HEK293 (cell line): ENCODE measurements at regions not wholly inside any gene's neighbourhood (a gene's known extent, or its start where the extent isn't known, plus 50 kb on each side); places are given as distances from the start of the nearest gene placed in this dataset.
A peak's percentile ranks its signal among the peaks of the same experiment; 100 is the strongest.

Experiments used
- EGR2 ChIP-seq: fragments of 450-650 bp; formaldehyde crosslinking; IDR thresholded peaks from 2 replicates; pipeline ENCODE4 v1.5.1; 2016; ENCODE audit warnings: low read depth, missing biosample characterization, missing genetic modification characterization
- KLF9 ChIP-seq: fragments of 450-650 bp; formaldehyde crosslinking; IDR thresholded peaks from 2 replicates; pipeline ENCODE4 v1.5.1; 2016; ENCODE audit warnings: missing biosample characterization, missing genetic modification characterization, low read depth
- RBAK ChIP-seq: fragments of 450-650 bp; formaldehyde crosslinking; IDR thresholded peaks from 2 replicates; pipeline ENCODE4 v1.5.1; 2016; ENCODE audit warnings: missing biosample characterization, missing genetic modification characterization
- REPIN1 ChIP-seq: fragments of 450-650 bp; formaldehyde crosslinking; IDR thresholded peaks from 2 replicates; pipeline ENCODE4 v1.5.1; 2017; ENCODE audit warnings: missing biosample characterization, missing genetic modification characterization, low read depth
- SP2 ChIP-seq: fragments of 450-650 bp; formaldehyde crosslinking; IDR thresholded peaks from 2 replicates; pipeline ENCODE4 v1.5.1; 2016; ENCODE audit warnings: missing biosample characterization, missing genetic modification characterization
- TRIM28 ChIP-seq: IDR thresholded peaks from 2 replicates; pipeline ENCODE4 v1.6.1; 2011; ENCODE audit warnings: low read length, control low read depth, borderline replicate concordance
- ZNF121 ChIP-seq: fragments of 450-650 bp; formaldehyde crosslinking; IDR thresholded peaks from 2 replicates; pipeline ENCODE4 v1.5.1; 2016; ENCODE audit warnings: missing biosample characterization, missing genetic modification characterization
- ZNF132 ChIP-seq: fragments of 450-650 bp; formaldehyde crosslinking; IDR thresholded peaks from 2 replicates; pipeline ENCODE4 v1.5.1; 2017; ENCODE audit warnings: missing biosample characterization, missing genetic modification characterization, borderline replicate concordance
- ZNF138 ChIP-seq: fragments of 450-650 bp; formaldehyde crosslinking; IDR thresholded peaks from 2 replicates; pipeline ENCODE4 v1.5.1; 2016; ENCODE audit warnings: missing biosample characterization, missing genetic modification characterization, borderline replicate concordance
- ZNF140 ChIP-seq: fragments of 450-650 bp; formaldehyde crosslinking; IDR thresholded peaks from 2 replicates; pipeline ENCODE4 v1.5.1; 2016; ENCODE audit warnings: missing biosample characterization, missing genetic modification characterization
- ZNF174 ChIP-seq: fragments of 450-650 bp; formaldehyde crosslinking; IDR thresholded peaks from 2 replicates; pipeline ENCODE4 v1.5.0; 2017; ENCODE audit warnings: missing biosample characterization, mild to moderate bottlenecking, missing genetic modification characterization
- ZNF214 ChIP-seq: fragments of 450-650 bp; formaldehyde crosslinking; IDR thresholded peaks from 2 replicates; pipeline ENCODE4 v1.5.1; 2017; ENCODE audit warnings: missing biosample characterization, mild to moderate bottlenecking, missing genetic modification characterization, borderline replicate concordance
- ZNF354C ChIP-seq: fragments of 450-650 bp; formaldehyde crosslinking; IDR thresholded peaks from 2 replicates; pipeline ENCODE4 v1.5.1; 2016; ENCODE audit warnings: missing biosample characterization, missing genetic modification characterization, low read depth, borderline replicate concordance
- ZNF366 ChIP-seq: fragments of 450-650 bp; formaldehyde crosslinking; conservative IDR thresholded peaks from 2 replicates; pipeline ENCODE4 v1.5.1; 2016; ENCODE audit warnings: missing biosample characterization, missing genetic modification characterization
- ZNF394 ChIP-seq: fragments of 450-650 bp; formaldehyde crosslinking; IDR thresholded peaks from 2 replicates; pipeline ENCODE4 v1.5.1; 2016; ENCODE audit warnings: missing biosample characterization, missing genetic modification characterization, mild to moderate bottlenecking, moderate library complexity, borderline replicate concordance
- ZNF433 ChIP-seq: fragments of 450-650 bp; formaldehyde crosslinking; IDR thresholded peaks from 2 replicates; pipeline ENCODE4 v1.5.1; 2016; ENCODE audit warnings: missing biosample characterization, missing genetic modification characterization, low read depth
- ZNF558 ChIP-seq: fragments of 450-650 bp; formaldehyde crosslinking; IDR thresholded peaks from 2 replicates; pipeline ENCODE4 v1.5.1; 2016; ENCODE audit warnings: missing biosample characterization, missing genetic modification characterization
- ZNF561 ChIP-seq: fragments of 450-650 bp; IDR thresholded peaks from 2 replicates; pipeline ENCODE4 v1.5.1; 2018; ENCODE audit warnings: missing biosample characterization, missing genetic modification characterization, borderline replicate concordance
- ZNF768 ChIP-seq: fragments of 450-650 bp; formaldehyde crosslinking; IDR thresholded peaks from 2 replicates; pipeline ENCODE4 v1.5.1; 2018; ENCODE audit warnings: missing biosample characterization, mild to moderate bottlenecking, missing genetic modification characterization
- ZNF791 ChIP-seq: fragments of 450-650 bp; formaldehyde crosslinking; IDR thresholded peaks from 2 replicates; pipeline ENCODE4 v1.5.1; 2016; ENCODE audit warnings: missing biosample characterization, missing genetic modification characterization
- TF ChIP-seq, protein P1 (sequence below): fragments of 450-650 bp; formaldehyde crosslinking; IDR thresholded peaks from 2 replicates; pipeline ENCODE4 v1.5.1; 2016; ENCODE audit warnings: missing biosample characterization, missing genetic modification characterization
- TF ChIP-seq, protein P2 (sequence below): fragments of 450-650 bp; formaldehyde crosslinking; IDR thresholded peaks from 2 replicates; pipeline ENCODE4 v1.5.1; 2016; ENCODE audit warnings: missing biosample characterization, missing genetic modification characterization
- TF ChIP-seq, protein P3 (sequence below): fragments of 450-650 bp; formaldehyde crosslinking; IDR thresholded peaks from 2 replicates; pipeline ENCODE4 v1.5.1; 2016; ENCODE audit warnings: missing biosample characterization, missing genetic modification characterization
- TF ChIP-seq, protein P4 (sequence below): fragments of 450-650 bp; IDR thresholded peaks from 2 replicates; pipeline ENCODE4 v1.5.1; 2018; ENCODE audit warnings: missing biosample characterization, missing genetic modification characterization
- TF ChIP-seq, protein P5 (sequence below): fragments of 450-650 bp; formaldehyde crosslinking; IDR thresholded peaks from 2 replicates; pipeline ENCODE4 v1.5.1; 2017; ENCODE audit warnings: missing biosample characterization, missing genetic modification characterization
- TF ChIP-seq, protein P6 (sequence below): fragments of 450-650 bp; formaldehyde crosslinking; IDR thresholded peaks from 2 replicates; pipeline ENCODE4 v1.5.1; 2016; ENCODE audit warnings: missing biosample characterization, missing genetic modification characterization

DNA sequence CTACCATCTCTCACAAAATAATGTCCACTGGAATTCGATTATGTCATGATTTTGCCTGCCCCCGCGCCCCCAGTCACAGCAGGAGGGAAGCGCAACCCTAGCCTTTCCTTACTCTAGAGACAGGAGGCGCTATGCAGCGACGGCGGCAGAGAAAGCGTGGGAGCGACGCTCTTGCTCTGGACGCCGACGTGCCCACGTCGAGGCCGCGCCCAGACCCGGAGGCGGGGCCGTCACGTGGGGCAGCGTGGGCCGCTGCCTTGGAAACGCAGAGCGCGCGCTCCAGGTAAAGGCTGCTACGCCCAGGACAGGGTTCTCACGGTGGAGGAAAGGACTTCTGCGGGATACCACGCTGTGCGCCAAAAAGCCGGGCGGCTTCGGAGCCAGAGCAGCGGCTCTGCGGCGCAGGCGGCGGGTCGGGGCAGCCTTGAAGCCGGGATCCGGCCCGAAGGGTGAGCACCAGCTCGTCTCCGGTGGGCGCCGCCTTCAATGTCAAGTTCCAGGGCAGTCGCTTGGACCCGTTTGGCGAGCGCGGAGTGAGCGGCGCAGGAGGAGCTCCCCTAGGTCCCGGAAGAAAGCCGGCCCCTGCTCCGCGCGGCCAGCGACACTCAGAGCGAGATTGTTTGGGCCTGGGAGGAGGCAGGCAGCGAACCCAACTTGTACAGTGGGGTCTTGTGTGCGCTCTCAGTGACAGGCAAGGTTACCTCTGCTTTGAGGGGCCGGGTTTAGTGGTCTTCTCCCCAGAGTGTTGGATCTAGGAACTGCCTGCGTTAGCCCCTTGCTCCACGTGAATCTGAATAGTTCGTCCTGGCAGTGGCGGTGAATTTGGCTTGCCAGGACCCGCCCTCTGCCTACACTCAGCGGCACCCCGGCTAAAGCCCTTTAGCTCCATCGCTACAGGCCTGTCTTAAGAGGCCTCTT is 121.7 kb downstream of the MRPL57 start (continued):
- TF ChIP-seq ZNF558: no peak
- no peak for TF ChIP-seq ZNF366
- TF ChIP-seq ZNF174 (tag by site-specific recombination): no peak
- TF ChIP-seq ZNF132 (tag by site-specific recombination): no peak
- TF ChIP-seq ZNF354C: no peak
- TF ChIP-seq ZNF791 (tag by site-specific recombination): no peak
- no peak for TF ChIP-seq ZNF121
- TF ChIP-seq ZNF394 (tag by site-specific recombination): peak; percentile 39; the same call in 1 of the 2 replicates
- TF ChIP-seq, protein P1, sequence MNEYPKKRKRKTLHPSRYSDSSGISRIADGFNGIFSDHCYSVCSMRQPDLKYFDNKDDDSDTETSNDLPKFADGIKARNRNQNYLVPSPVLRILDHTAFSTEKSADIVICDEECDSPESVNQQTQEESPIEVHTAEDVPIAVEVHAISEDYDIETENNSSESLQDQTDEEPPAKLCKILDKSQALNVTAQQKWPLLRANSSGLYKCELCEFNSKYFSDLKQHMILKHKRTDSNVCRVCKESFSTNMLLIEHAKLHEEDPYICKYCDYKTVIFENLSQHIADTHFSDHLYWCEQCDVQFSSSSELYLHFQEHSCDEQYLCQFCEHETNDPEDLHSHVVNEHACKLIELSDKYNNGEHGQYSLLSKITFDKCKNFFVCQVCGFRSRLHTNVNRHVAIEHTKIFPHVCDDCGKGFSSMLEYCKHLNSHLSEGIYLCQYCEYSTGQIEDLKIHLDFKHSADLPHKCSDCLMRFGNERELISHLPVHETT (tag by site-specific recombination): no peak; the same call in 1 of the 2 replicates
- no peak for TF ChIP-seq RBAK (tag by site-specific recombination)
- TF ChIP-seq, protein P2, sequence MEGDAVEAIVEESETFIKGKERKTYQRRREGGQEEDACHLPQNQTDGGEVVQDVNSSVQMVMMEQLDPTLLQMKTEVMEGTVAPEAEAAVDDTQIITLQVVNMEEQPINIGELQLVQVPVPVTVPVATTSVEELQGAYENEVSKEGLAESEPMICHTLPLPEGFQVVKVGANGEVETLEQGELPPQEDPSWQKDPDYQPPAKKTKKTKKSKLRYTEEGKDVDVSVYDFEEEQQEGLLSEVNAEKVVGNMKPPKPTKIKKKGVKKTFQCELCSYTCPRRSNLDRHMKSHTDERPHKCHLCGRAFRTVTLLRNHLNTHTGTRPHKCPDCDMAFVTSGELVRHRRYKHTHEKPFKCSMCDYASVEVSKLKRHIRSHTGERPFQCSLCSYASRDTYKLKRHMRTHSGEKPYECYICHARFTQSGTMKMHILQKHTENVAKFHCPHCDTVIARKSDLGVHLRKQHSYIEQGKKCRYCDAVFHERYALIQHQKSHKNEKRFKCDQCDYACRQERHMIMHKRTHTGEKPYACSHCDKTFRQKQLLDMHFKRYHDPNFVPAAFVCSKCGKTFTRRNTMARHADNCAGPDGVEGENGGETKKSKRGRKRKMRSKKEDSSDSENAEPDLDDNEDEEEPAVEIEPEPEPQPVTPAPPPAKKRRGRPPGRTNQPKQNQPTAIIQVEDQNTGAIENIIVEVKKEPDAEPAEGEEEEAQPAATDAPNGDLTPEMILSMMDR (tag by site-specific recombination): peak; percentile 90
- TF ChIP-seq, protein P3, sequence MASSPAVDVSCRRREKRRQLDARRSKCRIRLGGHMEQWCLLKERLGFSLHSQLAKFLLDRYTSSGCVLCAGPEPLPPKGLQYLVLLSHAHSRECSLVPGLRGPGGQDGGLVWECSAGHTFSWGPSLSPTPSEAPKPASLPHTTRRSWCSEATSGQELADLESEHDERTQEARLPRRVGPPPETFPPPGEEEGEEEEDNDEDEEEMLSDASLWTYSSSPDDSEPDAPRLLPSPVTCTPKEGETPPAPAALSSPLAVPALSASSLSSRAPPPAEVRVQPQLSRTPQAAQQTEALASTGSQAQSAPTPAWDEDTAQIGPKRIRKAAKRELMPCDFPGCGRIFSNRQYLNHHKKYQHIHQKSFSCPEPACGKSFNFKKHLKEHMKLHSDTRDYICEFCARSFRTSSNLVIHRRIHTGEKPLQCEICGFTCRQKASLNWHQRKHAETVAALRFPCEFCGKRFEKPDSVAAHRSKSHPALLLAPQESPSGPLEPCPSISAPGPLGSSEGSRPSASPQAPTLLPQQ: peak; percentile 68
- no peak for TF ChIP-seq ZNF140
- TF ChIP-seq, protein P4, sequence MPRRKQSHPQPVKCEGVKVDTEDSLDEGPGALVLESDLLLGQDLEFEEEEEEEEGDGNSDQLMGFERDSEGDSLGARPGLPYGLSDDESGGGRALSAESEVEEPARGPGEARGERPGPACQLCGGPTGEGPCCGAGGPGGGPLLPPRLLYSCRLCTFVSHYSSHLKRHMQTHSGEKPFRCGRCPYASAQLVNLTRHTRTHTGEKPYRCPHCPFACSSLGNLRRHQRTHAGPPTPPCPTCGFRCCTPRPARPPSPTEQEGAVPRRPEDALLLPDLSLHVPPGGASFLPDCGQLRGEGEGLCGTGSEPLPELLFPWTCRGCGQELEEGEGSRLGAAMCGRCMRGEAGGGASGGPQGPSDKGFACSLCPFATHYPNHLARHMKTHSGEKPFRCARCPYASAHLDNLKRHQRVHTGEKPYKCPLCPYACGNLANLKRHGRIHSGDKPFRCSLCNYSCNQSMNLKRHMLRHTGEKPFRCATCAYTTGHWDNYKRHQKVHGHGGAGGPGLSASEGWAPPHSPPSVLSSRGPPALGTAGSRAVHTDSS (tag by site-specific recombination): no peak
- TF ChIP-seq ZNF768: no peak
- peak; percentile 85 for TF ChIP-seq KLF9 (tag by site-specific recombination)
- no peak; the same call in 1 of the 2 replicates for TF ChIP-seq ZNF561 (tag by site-specific recombination)
- TF ChIP-seq REPIN1: no peak
- TF ChIP-seq TRIM28: no peak
- no peak for TF ChIP-seq ZNF433 (tag by site-specific recombination)
- TF ChIP-seq, protein P5, sequence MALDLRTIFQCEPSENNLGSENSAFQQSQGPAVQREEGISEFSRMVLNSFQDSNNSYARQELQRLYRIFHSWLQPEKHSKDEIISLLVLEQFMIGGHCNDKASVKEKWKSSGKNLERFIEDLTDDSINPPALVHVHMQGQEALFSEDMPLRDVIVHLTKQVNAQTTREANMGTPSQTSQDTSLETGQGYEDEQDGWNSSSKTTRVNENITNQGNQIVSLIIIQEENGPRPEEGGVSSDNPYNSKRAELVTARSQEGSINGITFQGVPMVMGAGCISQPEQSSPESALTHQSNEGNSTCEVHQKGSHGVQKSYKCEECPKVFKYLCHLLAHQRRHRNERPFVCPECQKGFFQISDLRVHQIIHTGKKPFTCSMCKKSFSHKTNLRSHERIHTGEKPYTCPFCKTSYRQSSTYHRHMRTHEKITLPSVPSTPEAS (tag by site-specific recombination): no peak
- peak; percentile 94 for TF ChIP-seq EGR2 (tag by site-specific recombination)
- TF ChIP-seq, protein P6, sequence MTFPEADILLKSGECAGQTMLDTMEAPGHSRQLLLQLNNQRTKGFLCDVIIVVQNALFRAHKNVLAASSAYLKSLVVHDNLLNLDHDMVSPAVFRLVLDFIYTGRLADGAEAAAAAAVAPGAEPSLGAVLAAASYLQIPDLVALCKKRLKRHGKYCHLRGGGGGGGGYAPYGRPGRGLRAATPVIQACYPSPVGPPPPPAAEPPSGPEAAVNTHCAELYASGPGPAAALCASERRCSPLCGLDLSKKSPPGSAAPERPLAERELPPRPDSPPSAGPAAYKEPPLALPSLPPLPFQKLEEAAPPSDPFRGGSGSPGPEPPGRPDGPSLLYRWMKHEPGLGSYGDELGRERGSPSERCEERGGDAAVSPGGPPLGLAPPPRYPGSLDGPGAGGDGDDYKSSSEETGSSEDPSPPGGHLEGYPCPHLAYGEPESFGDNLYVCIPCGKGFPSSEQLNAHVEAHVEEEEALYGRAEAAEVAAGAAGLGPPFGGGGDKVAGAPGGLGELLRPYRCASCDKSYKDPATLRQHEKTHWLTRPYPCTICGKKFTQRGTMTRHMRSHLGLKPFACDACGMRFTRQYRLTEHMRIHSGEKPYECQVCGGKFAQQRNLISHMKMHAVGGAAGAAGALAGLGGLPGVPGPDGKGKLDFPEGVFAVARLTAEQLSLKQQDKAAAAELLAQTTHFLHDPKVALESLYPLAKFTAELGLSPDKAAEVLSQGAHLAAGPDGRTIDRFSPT: peak; percentile 62
- peak; percentile 73 for TF ChIP-seq SP2 (tag by site-specific recombination)
- no peak for TF ChIP-seq ZNF138 (tag by site-specific recombination)
- TF ChIP-seq ZNF214: no peak
